HG03159 (cell line): ENCODE measurements at regions not wholly inside any gene's neighbourhood (a gene's known extent, or its start where the extent isn't known, plus 50 kb on each side); places are given as distances from the start of the nearest gene placed in this dataset.
"Not testable (repeated sequence)": the region's sequence is repeated elsewhere in the genome, so short reads cannot be mapped to it uniquely, and the experiment has no call there.

ENCODE experiments used
- ATAC-seq: cut with Tn5 transposase; IDR thresholded peaks from one replicate; pipeline ENCODE4 v1.9.1; 2021; ENCODE audit warnings: mild to moderate bottlenecking, moderate library complexity; ENCODE audit not compliant: unreplicated experiment

DNA sequence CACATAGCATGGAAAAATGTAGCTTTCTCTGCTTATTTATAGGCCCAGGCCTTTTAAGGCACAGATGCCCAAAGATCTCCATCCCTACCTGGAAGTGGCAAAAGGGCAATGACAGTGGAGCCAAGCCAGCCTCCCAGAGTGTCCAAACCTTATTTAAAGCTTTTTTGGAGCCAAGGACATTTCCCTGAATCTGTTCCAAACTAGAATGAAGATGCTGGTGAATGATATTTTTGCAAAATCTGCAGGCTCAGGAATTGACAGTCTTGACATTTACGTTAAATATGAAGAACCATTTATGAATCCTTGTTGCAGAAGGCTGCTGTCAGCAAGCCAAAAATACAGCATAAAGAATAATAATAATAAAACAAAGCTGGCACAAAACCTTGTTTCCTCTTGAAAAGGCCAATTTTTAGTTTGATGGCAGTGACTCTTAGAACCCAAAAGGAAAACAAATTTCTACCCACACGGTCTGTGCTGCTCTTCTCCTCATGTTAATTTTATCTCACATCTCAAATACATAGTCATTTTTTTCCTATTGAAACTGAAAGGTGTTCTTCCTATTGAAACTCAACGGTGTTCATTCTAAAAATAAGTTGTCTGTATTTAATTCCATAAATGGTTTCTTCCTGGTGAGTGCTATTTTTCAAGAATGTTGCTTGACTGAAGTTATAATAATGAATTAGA is 206.3 kb upstream of the TBL1X start:
- ATAC-seq, result no peak

DNA sequence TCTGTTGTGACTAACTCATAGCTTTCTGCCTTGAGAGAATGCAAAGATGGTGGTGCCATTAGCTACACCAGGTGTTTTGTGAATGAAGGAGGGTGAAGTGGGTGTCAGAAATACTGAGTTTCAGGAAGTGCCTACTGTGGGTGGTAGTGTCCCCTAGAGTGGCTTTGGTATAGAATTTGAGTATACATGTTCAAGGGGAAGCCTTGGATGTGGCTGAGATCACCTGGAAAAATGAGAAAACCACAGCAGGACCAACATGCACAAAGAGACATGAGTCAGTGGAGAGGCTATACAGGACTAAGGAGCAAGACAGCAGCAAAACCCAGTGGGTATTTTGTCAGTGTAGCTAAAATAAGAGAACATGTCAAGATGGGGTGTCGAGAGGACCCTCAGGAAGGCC is 204.3 kb upstream of the TBL1X start:
- no peak for ATAC-seq

DNA sequence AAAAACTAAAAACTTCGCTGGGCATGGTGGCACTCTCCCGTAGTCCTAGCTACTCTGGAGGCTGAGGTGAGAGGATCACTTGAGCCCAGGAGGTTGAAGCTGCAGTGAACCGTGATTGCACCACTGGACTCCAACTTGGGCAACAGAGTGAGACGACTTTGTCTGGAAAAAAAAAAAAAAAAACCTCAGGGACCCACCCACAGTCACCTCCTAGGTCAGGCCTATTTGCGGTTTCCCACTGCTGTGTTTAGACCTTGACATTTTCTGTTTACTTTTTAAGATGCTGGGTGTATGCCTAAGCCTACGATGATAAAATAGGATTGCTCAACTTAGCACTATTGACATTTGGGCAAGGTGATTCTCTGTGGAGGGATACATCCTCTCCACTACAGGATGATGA is 197.4 kb upstream of the TBL1X start:
- ATAC-seq, result no peak

DNA sequence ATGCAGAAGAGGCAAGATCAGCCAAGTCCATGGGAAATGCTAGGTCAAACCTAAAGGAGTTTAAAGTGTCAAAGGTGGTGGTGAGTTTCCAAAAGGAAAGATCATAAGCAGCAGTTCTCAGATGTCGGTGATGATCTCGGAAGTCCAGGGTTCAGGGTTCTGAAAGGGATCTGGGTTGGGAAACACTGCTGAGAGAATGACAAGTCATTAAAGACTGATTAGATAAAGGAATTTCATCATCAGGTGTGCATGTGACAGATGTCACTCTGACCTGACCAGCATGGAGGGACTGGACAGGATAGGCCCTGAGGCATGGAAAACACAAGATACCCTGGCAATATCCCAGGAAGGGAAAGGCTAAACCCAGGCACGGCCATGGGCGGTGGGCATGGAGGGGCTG is 195.7 kb upstream of the TBL1X start:
- no peak for ATAC-seq

GRCh38 chrX:9271789-9272525 is 192.9 kb upstream of the TBL1X start:
- no peak for ATAC-seq

- ATAC-seq, result no peak
Observed at GRCh38 chrX:9273744-9274143, 191.1 kb upstream of the TBL1X start.

- no peak for ATAC-seq
Observed at GRCh38 chrX:9278475-9279233, 186.2 kb upstream of the TBL1X start.

DNA sequence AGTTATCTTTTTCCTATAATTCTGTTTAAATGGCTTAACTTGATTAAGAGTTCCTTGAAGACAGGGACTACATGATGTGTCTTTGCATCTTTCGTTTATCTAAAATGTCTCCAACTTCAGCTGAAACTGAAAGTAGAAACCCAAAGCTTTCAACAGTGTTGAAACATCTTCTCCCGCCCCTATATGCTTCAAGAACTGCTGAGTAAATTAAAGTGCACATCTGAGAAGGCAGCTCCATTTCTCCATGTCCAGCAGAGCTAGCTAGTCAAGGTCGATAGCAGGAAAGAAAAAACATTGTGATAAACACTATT is 185.7 kb upstream of the TBL1X start:
- no peak for ATAC-seq

- ATAC-seq, result no peak
Observed at GRCh38 chrX:9280831-9281230, 184.0 kb upstream of the TBL1X start.

- no peak for ATAC-seq
Observed at GRCh38 chrX:9282325-9282724, 182.5 kb upstream of the TBL1X start.

DNA sequence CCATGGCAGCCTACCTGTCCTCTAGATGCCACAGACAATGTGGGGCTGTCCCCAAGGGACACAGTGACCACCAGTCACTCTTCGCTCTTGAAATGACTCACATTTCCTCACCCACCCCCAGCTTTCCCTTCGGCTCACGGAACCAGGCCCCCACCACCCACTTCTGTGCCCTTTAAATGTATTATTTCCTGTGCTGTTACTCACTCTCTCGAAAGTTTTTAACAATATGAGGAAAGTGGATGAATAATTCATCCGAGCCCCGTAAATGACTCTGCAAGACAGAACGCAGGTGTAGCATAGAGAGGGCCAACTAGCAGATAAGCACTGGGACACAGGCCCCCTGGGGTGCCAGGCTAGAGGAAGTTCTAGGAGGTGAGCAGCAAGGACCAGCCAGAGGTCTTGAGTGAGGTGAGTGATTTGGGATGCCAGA is 179.5 kb upstream of the TBL1X start:
- ATAC-seq, result no peak

DNA sequence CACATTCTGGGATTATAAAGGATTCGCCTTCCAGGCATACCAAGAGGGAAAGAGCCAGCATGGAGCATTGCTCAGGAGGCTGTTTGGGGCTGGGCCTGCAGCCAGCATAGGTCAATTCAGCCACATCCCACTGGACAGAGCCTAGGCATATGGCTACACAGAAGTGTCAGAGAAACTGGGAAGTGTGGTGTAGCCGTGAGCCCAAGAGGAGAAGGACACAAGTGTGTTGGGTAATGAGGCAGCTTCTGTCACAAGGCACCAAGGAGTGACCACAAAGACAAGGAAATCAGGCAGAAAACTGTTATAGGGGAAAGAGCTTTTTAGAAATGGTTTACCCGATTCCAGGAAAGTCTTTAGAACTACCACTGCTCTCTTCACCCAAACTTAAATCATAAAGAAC is 178.6 kb upstream of the TBL1X start:
- no peak for ATAC-seq

GRCh38 chrX:9291629-9292028 is 173.2 kb upstream of the TBL1X start:
- ATAC-seq, result no peak

- no peak for ATAC-seq
Observed at GRCh38 chrX:9293051-9293496, 171.8 kb upstream of the TBL1X start.

DNA sequence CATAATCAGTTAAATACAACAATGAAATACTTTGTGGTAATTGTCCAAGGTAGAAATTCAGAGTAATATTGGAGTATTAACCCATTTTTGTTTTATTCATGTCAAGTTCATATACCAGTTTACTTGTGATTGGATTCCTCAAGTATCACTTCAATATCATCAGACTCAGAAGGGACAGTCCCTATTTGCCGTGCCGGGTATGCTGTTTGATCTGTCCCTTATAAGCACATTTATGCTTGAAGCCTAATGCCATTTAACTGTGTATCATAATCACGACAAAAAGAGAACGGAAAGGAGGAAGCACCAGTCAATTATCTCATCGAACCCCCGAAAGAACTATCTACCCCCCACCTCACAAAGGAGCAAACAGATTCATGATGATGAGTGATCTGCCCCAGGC is 171.0 kb upstream of the TBL1X start:
- ATAC-seq, result no peak

- ATAC-seq, result no peak
Observed at GRCh38 chrX:9295551-9295950, 169.3 kb upstream of the TBL1X start.

DNA sequence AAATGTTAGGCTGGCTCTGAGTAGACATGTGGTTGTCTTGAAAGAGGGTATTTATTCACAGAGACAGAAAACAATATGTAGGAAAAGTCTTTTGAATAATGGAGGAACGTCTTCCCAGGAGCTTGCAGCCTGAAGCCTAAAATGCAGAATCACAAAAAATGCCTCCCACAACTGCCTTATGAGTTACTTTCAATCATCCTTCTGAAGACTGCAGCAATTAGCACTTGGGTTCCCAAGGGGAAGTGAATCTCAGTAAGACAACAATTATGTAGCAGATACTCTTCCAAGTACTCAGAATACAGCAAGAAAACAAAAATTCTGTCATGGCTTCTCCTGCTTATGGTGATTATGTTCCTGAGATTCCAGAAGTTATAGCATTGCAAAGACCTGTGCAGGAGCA is 166.6 kb upstream of the TBL1X start:
- no peak for ATAC-seq

DNA sequence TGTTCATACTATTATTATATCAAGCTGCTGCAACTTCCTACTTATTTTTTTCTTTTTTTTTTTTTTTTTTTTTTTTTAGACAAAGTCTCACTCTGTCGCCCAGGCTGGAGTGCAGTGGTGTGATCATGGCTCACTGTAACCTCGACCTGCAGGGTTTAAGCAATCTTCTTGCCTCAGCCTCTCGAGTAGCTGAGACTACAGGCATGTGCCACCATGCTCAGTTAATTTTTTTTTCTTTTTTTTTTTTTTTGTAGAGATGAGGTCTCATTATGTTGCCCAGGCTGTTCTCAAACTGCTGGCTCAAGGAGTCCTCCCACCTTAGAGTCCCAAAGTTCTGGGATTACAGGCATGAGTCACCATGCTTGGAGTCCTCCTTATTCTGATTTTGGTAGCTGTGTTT is 165.2 kb upstream of the TBL1X start:
- ATAC-seq, result not testable (repeated sequence)

GRCh38 chrX:9301836-9302235 is 163.0 kb upstream of the TBL1X start:
- ATAC-seq, result no peak

- no peak for ATAC-seq
Observed at GRCh38 chrX:9302381-9302780, 162.5 kb upstream of the TBL1X start.

DNA sequence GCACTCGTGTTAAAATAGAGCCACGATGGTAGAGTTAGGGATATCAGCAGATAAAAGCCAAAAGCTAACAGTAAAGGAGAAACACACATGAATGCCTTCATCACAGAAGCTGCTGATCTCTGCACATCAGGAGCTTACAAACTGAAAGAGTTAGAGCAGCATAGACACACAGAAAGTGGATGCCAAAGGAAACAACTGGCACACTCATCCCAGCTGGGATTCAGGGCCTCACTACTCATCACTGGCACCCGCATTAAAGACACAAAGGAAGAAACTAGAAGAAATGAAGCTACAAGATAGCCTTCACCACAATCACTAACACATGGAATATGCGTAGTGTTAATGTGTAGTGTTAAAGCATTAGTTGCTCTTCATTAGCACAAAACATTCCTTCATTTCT is 156.4 kb upstream of the TBL1X start:
- no peak for ATAC-seq

DNA sequence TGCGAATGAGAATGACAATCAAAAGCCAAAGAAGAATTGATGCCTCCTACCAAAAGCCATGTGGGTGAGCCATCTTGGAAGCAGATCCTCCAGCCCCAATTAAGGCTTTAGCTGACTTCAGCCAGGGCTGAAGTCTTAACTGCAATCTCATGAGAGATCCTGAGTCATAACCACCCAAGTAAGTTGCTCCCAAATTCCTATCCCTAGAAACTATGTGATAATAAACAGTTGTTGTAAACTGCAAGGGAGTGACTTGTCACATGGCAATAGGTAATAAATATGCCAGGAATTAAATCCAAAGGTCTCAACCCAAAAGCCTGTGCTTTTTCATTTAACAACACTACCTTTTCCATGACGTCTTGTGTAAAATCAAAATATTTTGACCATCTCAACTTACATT is 154.2 kb upstream of the TBL1X start:
- no peak for ATAC-seq
